H9 (cell line): ENCODE measurements at regions not wholly inside any gene's neighbourhood (a gene's known extent, or its start where the extent isn't known, plus 50 kb on each side); places are given as distances from the start of the nearest gene placed in this dataset.

Experiments
- DNase-seq: peaks from one replicate; pipeline ENCODE4 v3.0.0-alpha.2; 2017
- H2AFZ ChIP-seq: one replicate; pipeline ENCODE4 v1.6.1; 2013; ENCODE audit warnings: mild to moderate bottlenecking, low read length, control low read depth, moderate library complexity
- H2AK5ac ChIP-seq: 2 replicates; pipeline ENCODE4 v1.6.1; 2013; ENCODE audit warnings: low read length, control low read depth, mixed read lengths; ENCODE audit not compliant: insufficient read length
- H2BK120ac ChIP-seq: one replicate; pipeline ENCODE4 v1.6.1; 2013; ENCODE audit warnings: low read depth, mild to moderate bottlenecking, low read length, control low read depth, inconsistent platforms; ENCODE audit not compliant: poor library complexity, severe bottlenecking
- H2BK12ac ChIP-seq: 2 replicates; pipeline ENCODE4 v1.6.1; 2013; ENCODE audit warnings: low read length, control low read depth, mixed read lengths, low read depth; ENCODE audit not compliant: insufficient read length
- H2BK15ac ChIP-seq: 2 replicates; pipeline ENCODE4 v1.6.1; 2013; ENCODE audit warnings: low read depth, low read length, control low read depth
- H2BK20ac ChIP-seq: one replicate; pipeline ENCODE4 v1.6.1; 2013; ENCODE audit warnings: low read depth, mild to moderate bottlenecking, low read length, control low read depth, inconsistent platforms; ENCODE audit not compliant: poor library complexity, severe bottlenecking
- H2BK5ac ChIP-seq: 2 replicates; pipeline ENCODE4 v1.6.1; 2013; ENCODE audit warnings: low read length, control low read depth, mixed read lengths; ENCODE audit not compliant: insufficient read length
- H3K14ac ChIP-seq: 2 replicates; pipeline ENCODE4 v1.6.1; 2013; ENCODE audit warnings: low read length, control low read depth; ENCODE audit not compliant: insufficient read depth
- H3K18ac ChIP-seq: 2 replicates; pipeline ENCODE4 v1.6.1; 2013; ENCODE audit warnings: low read depth, mild to moderate bottlenecking, mixed read lengths, low read length, control low read depth; ENCODE audit not compliant: insufficient read length
- H3K23ac ChIP-seq: 2 replicates; pipeline ENCODE4 v1.6.1; 2013; ENCODE audit warnings: low read length, control low read depth, mixed read lengths, low read depth; ENCODE audit not compliant: insufficient read length
- H3K23me2 ChIP-seq: 2 replicates; pipeline ENCODE4 v1.6.1; 2013; ENCODE audit warnings: low read depth, mild to moderate bottlenecking, mixed read lengths, low read length, control low read depth; ENCODE audit not compliant: insufficient read length, poor library complexity, severe bottlenecking
- H3K27ac ChIP-seq: 2 replicates; pipeline ENCODE4 v1.5.1; 2013; ENCODE audit warnings: low read length, control low read depth, mixed read lengths, low read depth; ENCODE audit not compliant: insufficient read length
- H3K27me3 ChIP-seq: 2 replicates; pipeline ENCODE4 v1.6.1; 2013; ENCODE audit warnings: low read length, control low read depth, inconsistent platforms; ENCODE audit not compliant: insufficient read depth
- H3K4ac ChIP-seq: 2 replicates; pipeline ENCODE4 v1.6.1; 2013; ENCODE audit warnings: low read depth, mild to moderate bottlenecking, control low read depth, inconsistent platforms, low read length, moderate library complexity
- H3K4me1 ChIP-seq: 2 replicates; pipeline ENCODE4 v1.6.1; 2013; ENCODE audit warnings: low read length, control low read depth, inconsistent platforms; ENCODE audit not compliant: insufficient read depth
- H3K4me2 ChIP-seq: 2 replicates; pipeline ENCODE4 v1.6.1; 2013; ENCODE audit warnings: low read length, control low read depth, mixed read lengths; ENCODE audit not compliant: insufficient read length, insufficient read depth
- H3K56ac ChIP-seq: 2 replicates; pipeline ENCODE4 v1.6.1; 2013; ENCODE audit warnings: low read depth, mild to moderate bottlenecking, mixed read lengths, low read length, control low read depth; ENCODE audit not compliant: insufficient read length
- H3K79me1 ChIP-seq: 2 replicates; pipeline ENCODE4 v1.6.1; 2013; ENCODE audit warnings: low read depth, mild to moderate bottlenecking, moderate library complexity, low read length, control low read depth, inconsistent platforms; ENCODE audit not compliant: insufficient read depth, poor library complexity, severe bottlenecking
- H3K79me2 ChIP-seq: 2 replicates; pipeline ENCODE4 v1.6.1; 2013; ENCODE audit warnings: low read length, control low read depth, inconsistent platforms; ENCODE audit not compliant: insufficient read depth
- H3K9ac ChIP-seq: 2 replicates; pipeline ENCODE4 v1.6.1; 2013; ENCODE audit warnings: low read length, control low read depth, mixed read lengths; ENCODE audit not compliant: insufficient read length; ENCODE audit errors: extremely low read depth
- H3K9me3 ChIP-seq: one replicate; pipeline ENCODE4 v1.6.1; 2013; ENCODE audit warnings: low read depth, low read length, inconsistent platforms; ENCODE audit not compliant: control insufficient read depth
- H3T11ph ChIP-seq: one replicate; pipeline ENCODE4 v1.6.1; 2013; ENCODE audit warnings: mild to moderate bottlenecking, low read length, control low read depth, inconsistent platforms
- H4K20me1 ChIP-seq: one replicate; pipeline ENCODE4 v1.6.1; 2013; ENCODE audit not compliant: control insufficient read depth, insufficient read length, insufficient read depth
- H4K5ac ChIP-seq: 2 replicates; pipeline ENCODE4 v1.6.1; 2013; ENCODE audit warnings: low read depth, mild to moderate bottlenecking, mixed read lengths, low read length, control low read depth; ENCODE audit not compliant: insufficient read length
- H4K8ac ChIP-seq: replicated peaks from 2 replicates; pipeline ENCODE4 v1.6.1; 2013; ENCODE audit warnings: low read length, control low read depth, mixed read lengths, low read depth; ENCODE audit not compliant: insufficient read length
- H4K91ac ChIP-seq: 2 replicates; pipeline ENCODE4 v1.6.1; 2013; ENCODE audit warnings: low read depth, mild to moderate bottlenecking, moderate library complexity, mixed read lengths, low read length, control low read depth; ENCODE audit not compliant: insufficient read length
- H3K27ac Mint-ChIP-seq, 3 experiments: 2 replicates in 2 of 3; 3 replicates in 1 of 3; pipeline ENCODE4 v1.8.0; 2020 to 2021; ENCODE audit warnings: mixed read lengths in 3 of 3, mild to moderate bottlenecking in 1 of 3, moderate library complexity in 1 of 3
- H3K27me3 Mint-ChIP-seq: 2 replicates; pipeline ENCODE4 v1.8.0; 2021; ENCODE audit warnings: low read depth, mild to moderate bottlenecking, moderate library complexity, mixed read lengths
- H3K36me3 Mint-ChIP-seq, 3 experiments: 2 replicates in 2 of 3; 3 replicates in 1 of 3; pipeline ENCODE4 v1.8.0; 2020 to 2021; ENCODE audit warnings: low read depth in 3 of 3, mixed read lengths in 3 of 3; ENCODE audit not compliant: insufficient read depth in 1 of 3
- H3K4me1 Mint-ChIP-seq, 2 experiments: 2 replicates each; pipeline ENCODE4 v1.8.0; 2020; ENCODE audit warnings: mixed read lengths in 2 of 2
- H3K4me3 Mint-ChIP-seq, 2 experiments: 2 replicates in 1 of 2; 3 replicates in 1 of 2; pipeline ENCODE4 v1.8.0; 2020 to 2021; ENCODE audit warnings: mild to moderate bottlenecking in 2 of 2, mixed read lengths in 2 of 2, moderate library complexity in 1 of 2
- H3K9me3 Mint-ChIP-seq, 2 experiments: 2 replicates in 1 of 2; 3 replicates in 1 of 2; pipeline ENCODE4 v1.8.0; 2020; ENCODE audit warnings: mild to moderate bottlenecking in 2 of 2, mixed read lengths in 2 of 2, moderate library complexity in 1 of 2
- CTCF ChIP-seq: fragments of 200-600 bp; sonication (generic); conservative IDR thresholded peaks from 3 replicates; pipeline ENCODE4 v1.8.0; 2021; ENCODE audit warnings: antibody characterized with exemption, mild to moderate bottlenecking
- WGBS: extraction: QIAGEN DNeasy Blood & Tissue Kit; methylation state at CpG from one replicate; pipeline ENCODE4 v1.1.7; 2013; ENCODE audit warnings: missing lambda C conversion rate, low lambda C conversion rate, mixed read lengths; ENCODE audit not compliant: insufficient read length; ENCODE audit errors: extremely low coverage; 5-methylcytosine and 5-hydroxymethylcytosine counted together

DNA sequence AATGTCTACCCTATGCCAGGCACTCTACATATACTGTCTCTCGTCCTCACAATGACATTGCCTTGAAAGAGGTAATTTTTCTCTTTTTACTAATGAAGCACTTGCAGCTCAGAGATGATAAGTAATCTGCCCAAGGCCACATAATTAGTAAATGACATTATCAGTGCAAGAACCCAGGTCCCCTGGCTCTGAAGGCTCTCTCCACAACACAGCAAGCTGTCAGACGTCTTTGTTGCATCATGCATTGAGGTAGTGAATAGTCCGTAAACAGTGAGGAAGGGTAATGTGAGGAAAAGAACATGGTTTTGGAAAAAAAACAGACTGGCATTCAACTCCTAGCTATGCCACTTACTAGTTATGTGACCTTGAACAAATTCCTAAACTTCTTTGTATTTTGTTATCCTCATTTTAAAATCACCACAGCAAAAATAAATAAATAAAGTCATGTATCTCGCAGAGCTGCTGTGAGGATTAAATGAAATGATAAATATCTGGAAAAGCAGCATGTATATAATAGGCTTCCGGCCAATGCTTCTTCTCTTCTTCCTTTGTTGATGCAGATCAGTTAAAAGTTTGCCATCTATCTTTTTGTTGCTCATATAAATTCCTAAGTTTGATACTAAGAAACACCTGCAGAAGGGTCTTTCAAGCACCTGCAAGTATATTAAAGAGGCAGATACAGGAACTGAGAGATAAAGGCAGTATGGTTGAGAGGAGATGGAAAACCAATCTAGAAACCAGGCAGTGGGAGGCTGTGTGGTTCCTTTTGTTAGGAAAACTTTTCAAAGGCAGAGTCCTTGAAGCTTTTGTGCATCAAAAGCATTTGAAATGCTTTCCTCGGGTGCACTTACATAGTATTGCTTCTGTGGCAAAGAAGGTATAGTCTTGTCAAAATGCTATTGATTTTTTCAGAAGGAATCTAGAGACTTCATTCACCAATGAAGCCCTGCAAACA lies 82.8 kb downstream of the BTG1 start:
- no peak for TF ChIP-seq CTCF
- Histone ChIP-seq H4K91ac (no peak overlapping the region), H3T11ph (no peak overlapping the region), H3K23me2 (no peaks in the 10 kb centered on the region), H3K4ac (no peak overlapping the region), H2BK5ac (no peak overlapping the region), H3K27me3 (no peaks in the 10 kb centered on the region), H3K9ac (no peak overlapping the region), H3K27ac (no peak overlapping the region), H2BK20ac (no peak overlapping the region), H3K9me3 (no peaks in the 10 kb centered on the region), H3K23ac (no peak overlapping the region), H2BK120ac (no peak overlapping the region), H3K18ac (no peak overlapping the region), H3K4me2 (no peak overlapping the region), H2BK12ac (no peak overlapping the region), H3K56ac (no peak overlapping the region), H3K79me1 (no peaks in the 10 kb centered on the region), H4K20me1 (no peaks in the 10 kb centered on the region), H4K5ac (no peak overlapping the region), H2BK15ac (no peak overlapping the region), H2AK5ac (no peak overlapping the region), H3K4me1 (no peaks in the 10 kb centered on the region), H4K8ac (no peak overlapping the region), H2AFZ (no peak overlapping the region), H3K79me2 (no peaks in the 10 kb centered on the region), H3K14ac (no peak overlapping the region)
- Mint-ChIP-seq H3K4me1 (peaks cover 15 to 26% of the 10 kb centered on the region in 2 experiments), H3K4me3 (no peak overlapping the region), H3K9me3 (peaks cover 0 to under 1% of the 10 kb centered on the region in 2 experiments; a peak in 3 of 5 replicates), H3K27me3 (no peaks in the 10 kb centered on the region), H3K27ac (0 out of 7 replicates have a peak overlapping the region, but pooled peaks of 1 of the 3 experiments have one; percentile 56), H3K36me3 (no peaks in the 10 kb centered on the region; a peak in 1 of 7 replicates)
- no peak for DNase-seq
- no CpG with 5 or more reads among the region's 6 CpGs for WGBS
